Testis (tissue), 2 donors: ENCODE measurements at regions not wholly inside any gene's neighbourhood (a gene's known extent, or its start where the extent isn't known, plus 50 kb on each side); places are given as distances from the start of the nearest gene placed in this dataset.

ENCODE experiments used
- DNase-seq: peaks from one replicate; pipeline ENCODE4 v3.0.0-alpha.2; 2019
- H3K27ac ChIP-seq, 2 donors: fragments of 200-600 bp; sonication (generic); one replicate each; pipeline ENCODE4 v1.5.1; 2019
- H3K27me3 ChIP-seq: fragments of 200-600 bp; sonication (generic); one replicate; pipeline ENCODE4 v1.5.1; 2019
- H3K36me3 ChIP-seq: fragments of 200-600 bp; sonication (generic); one replicate; pipeline ENCODE4 v1.5.1; 2017; ENCODE audit warnings: low read depth; ENCODE audit errors: missing control alignments
- H3K4me1 ChIP-seq: fragments of 200-600 bp; sonication (generic); one replicate; pipeline ENCODE4 v1.5.1; 2019
- H3K4me3 ChIP-seq, 2 donors: fragments of 200-600 bp; sonication (generic); one replicate each; pipeline ENCODE4 v1.5.1; 2017 to 2019
- H3K9me3 ChIP-seq: fragments of 200-600 bp; sonication (generic); one replicate; pipeline ENCODE4 v1.5.1; 2017
- CTCF ChIP-seq, 3 experiments: fragments of 450-650 bp in 2 of 3; fragments of 200-600 bp in 1 of 3; sonication (generic) in 1 of 3; IDR thresholded peaks; one replicate each; pipeline ENCODE4 v1.5.1; 2016 to 2019; ENCODE audit warnings: antibody characterized with exemption in 3 of 3, mild to moderate bottlenecking in 2 of 3, moderate library complexity in 1 of 3
- POLR2A ChIP-seq: fragments of 450-650 bp; IDR thresholded peaks from one replicate; pipeline ENCODE4 v1.6.1; 2017; ENCODE audit warnings: antibody characterized with exemption, mild to moderate bottlenecking, moderate library complexity
- WGBS, 2 donors: methylation state at CpG; one replicate each; pipeline ENCODE4 v1.1.5; 2018; 5-methylcytosine and 5-hydroxymethylcytosine counted together
- intact Hi-C: fragments of 100-400 bp; cut with DNase I; formaldehyde crosslinking; loops from one replicate; pipeline ENCODE4 v1.15.1; 2023; ENCODE audit warnings: low total_unique reads

- H3K27me3 ChIP-seq = no peaks in the 10 kb centered on the region
- no peaks in the 10 kb centered on the region for H3K4me1 ChIP-seq
- no peaks in the 10 kb centered on the region for H3K36me3 ChIP-seq
- H3K4me3 ChIP-seq = no peak overlapping the region
- no peaks in the 10 kb centered on the region for H3K9me3 ChIP-seq
- WGBS, 2 donors = 30 to 40% methylated on average over 4 of the region's 4 CpGs
- TF ChIP-seq CTCF (IDR thresholded peaks at IDR 0.05) = no peak
- TF ChIP-seq POLR2A = no peak
- DNase-seq = no peak
- intact Hi-C loops = no loop called here
- H3K27ac ChIP-seq = no peak overlapping the region
These were observed 2023.3 kb upstream of the PCDH20 start for GRCh38 chr13:63438951-63439350.

DNA sequence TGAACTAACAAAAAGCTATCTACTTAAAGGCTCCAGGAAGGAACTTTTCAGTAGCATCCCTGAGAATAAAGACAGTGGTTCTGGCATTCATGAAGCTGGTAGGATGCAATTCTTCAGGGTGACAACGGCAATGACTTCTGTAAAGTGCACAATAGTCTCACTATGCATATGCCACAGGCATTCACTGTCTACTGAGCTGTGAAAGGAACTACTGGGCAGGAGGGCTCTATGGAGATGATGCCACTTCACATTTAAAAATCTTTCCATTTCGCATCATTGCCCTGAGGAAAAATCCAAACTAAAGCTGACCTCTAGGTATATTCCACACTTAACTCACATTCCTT is 2020.6 kb upstream of the PCDH20 start:
- intact Hi-C loops = no loop called here
- DNase-seq = no peak
- Histone ChIP-seq H3K36me3 (no peaks in the 10 kb centered on the region), H3K4me3 (no peak overlapping the region), H3K4me1 (no peaks in the 10 kb centered on the region), H3K27ac (peak overlapping the region; percentile 17 to 44), H3K9me3 (no peaks in the 10 kb centered on the region), H3K27me3 (no peaks in the 10 kb centered on the region)
- TF ChIP-seq POLR2A (no peak), CTCF (IDR thresholded peaks at IDR 0.05) (no peak)
- 41 to 72% methylated on average over 2 of the region's 2 CpGs for WGBS, 2 donors

DNA sequence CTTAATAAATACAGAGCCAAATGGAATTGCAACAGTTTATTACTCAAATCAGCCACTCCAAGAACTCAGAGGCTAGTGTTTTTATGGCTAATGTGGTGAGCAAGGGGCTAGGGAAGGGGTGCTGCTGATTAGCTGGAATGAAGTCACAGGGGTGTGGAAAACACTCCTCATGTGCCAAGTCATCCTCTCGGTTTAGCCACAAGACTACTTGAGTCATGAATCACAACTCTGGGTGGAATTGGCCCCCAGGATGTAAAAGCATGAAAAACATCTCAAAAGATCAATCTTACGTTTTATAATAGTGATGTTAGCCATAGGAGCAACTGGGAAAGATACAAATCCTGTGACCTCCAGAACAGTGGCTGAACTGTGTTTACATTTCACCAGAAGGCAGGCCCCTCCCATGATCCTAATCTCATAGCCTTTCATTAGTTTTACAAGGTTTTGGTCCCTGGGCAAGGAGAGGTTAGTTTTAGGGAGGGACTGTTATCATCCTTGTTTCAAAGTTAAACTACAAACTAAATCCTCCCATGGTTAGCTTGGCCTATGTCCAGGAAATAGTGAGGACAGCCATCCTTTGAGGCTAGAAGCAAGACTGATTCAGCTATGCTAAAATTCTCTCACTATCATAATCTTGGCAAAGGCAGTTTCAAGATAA is 2020.1 kb upstream of the PCDH20 start:
- 40 to 59% methylated on average over 2 of the region's 2 CpGs for WGBS, 2 donors
- TF ChIP-seq CTCF (IDR thresholded peaks at IDR 0.05) = no peak
- TF ChIP-seq POLR2A = no peak
- H3K27me3 ChIP-seq = no peaks in the 10 kb centered on the region
- no peaks in the 10 kb centered on the region for H3K4me1 ChIP-seq
- H3K4me3 ChIP-seq = no peak overlapping the region
- no peaks in the 10 kb centered on the region for H3K9me3 ChIP-seq
- intact Hi-C loops = no loop called here
- no peaks in the 10 kb centered on the region for H3K36me3 ChIP-seq
- peak; percentile 40 for DNase-seq
- peak overlapping the region; percentile 17 to 44 for H3K27ac ChIP-seq

DNA sequence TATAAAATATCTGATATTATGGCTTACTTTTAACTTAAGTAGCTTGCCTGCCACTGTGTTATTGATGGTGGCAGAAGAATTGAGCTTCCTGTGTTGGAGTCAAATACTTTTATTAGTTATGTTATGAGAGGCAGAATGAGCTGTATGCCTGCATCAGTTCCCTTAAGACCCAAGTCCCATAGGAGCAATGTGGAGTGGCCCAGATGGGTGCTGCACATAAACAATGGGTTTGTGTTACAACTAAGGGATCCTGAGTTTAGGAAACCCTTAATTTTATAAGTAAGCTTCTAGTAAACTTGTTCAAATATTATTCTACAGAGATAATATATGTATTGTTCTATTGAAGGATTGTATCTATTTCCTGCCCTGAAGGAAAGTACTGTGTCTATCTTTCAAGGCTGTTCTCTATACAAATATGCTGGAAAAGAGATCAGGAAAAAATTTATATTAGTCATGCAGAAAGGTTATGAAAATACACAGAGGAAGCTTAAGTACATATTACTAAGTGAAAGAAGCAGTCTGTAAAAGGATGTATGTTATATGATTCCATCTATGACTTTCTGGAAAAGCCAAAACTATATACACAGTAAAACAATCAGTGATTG is 2018.0 kb upstream of the PCDH20 start:
- no peak for DNase-seq
- TF ChIP-seq POLR2A (no peak), CTCF (IDR thresholded peaks at IDR 0.05) (no peak)
- Histone ChIP-seq H3K27me3 (no peaks in the 10 kb centered on the region), H3K36me3 (no peaks in the 10 kb centered on the region), H3K27ac (no peak overlapping the region), H3K4me3 (no peak overlapping the region), H3K4me1 (no peaks in the 10 kb centered on the region), H3K9me3 (no peaks in the 10 kb centered on the region)
- intact Hi-C loops = no loop called here

- intact Hi-C loops = no loop called here
- Histone ChIP-seq H3K27me3 (no peaks in the 10 kb centered on the region), H3K4me3 (no peak overlapping the region), H3K36me3 (no peaks in the 10 kb centered on the region), H3K4me1 (no peaks in the 10 kb centered on the region), H3K9me3 (no peaks in the 10 kb centered on the region), H3K27ac (no peak overlapping the region)
- DNase-seq = no peak
- TF ChIP-seq POLR2A (no peak), CTCF (IDR thresholded peaks at IDR 0.05) (no peak)
- WGBS, 2 donors = 75 to 77% methylated on average over 2 of the region's 2 CpGs
These were observed 2011.5 kb upstream of the PCDH20 start for GRCh38 chr13:63427170-63427569.
